ENCODE measurements at regions not wholly inside any gene's neighbourhood (a gene's known extent, or its start where the extent isn't known, plus 50 kb on each side); places are given as distances from the start of the nearest gene placed in this dataset.

DNA sequence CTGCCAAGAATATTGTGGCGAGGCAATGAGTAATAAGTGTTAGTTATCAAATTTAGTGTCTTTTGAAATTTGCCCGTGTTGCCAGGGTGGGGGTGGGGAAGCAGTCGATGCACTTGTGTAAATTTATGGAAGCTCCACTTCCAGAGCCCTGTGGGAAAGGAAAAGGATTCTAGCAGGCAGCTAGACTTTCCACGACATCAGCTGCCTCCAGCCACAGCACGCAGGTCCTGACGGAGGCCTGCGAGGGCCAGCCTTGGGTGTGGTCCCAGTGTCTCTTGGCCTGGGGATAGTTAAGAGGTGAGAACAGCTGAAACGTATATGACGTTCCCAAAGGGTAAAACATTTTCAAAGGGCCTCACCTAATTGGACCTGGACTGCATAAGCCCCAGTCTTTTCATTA is 433.0 kb downstream of the TSHZ3 start:
- TF ChIP-seq HMGXB4 (CRISPR knock-in tag; IDR thresholded peaks at IDR 0.05) = no peak
- TF ChIP-seq, protein P1, sequence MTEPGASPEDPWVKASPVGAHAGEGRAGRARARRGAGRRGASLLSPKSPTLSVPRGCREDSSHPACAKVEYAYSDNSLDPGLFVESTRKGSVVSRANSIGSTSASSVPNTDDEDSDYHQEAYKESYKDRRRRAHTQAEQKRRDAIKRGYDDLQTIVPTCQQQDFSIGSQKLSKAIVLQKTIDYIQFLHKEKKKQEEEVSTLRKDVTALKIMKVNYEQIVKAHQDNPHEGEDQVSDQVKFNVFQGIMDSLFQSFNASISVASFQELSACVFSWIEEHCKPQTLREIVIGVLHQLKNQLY (CRISPR knock-in tag; IDR thresholded peaks at IDR 0.05) = no peak
- no peak for TF ChIP-seq GTF2I (CRISPR knock-in tag; conservative IDR thresholded peaks at IDR 0.05)
- TF ChIP-seq ZNF423 (CRISPR knock-in tag; IDR thresholded peaks at IDR 0.05) = no peak
- no peak for TF ChIP-seq TEAD4 (CRISPR knock-in tag; IDR thresholded peaks at IDR 0.05)
- no peak for TF ChIP-seq ZNF317 (CRISPR knock-in tag; IDR thresholded peaks at IDR 0.05; ENCODE audit: borderline replicate concordance, low read depth)
- TF ChIP-seq ZNF512 (CRISPR knock-in tag; IDR thresholded peaks at IDR 0.05; ENCODE audit: borderline replicate concordance) = no peak
- TF ChIP-seq PRRX2 (CRISPR knock-in tag; IDR thresholded peaks at IDR 0.05) = no peak
- TF ChIP-seq CREB1 (CRISPR knock-in tag; IDR thresholded peaks at IDR 0.05) = no peak
- no peak for TF ChIP-seq CTCF (IDR thresholded peaks at IDR 0.05)
- H3K4me3 Mint-ChIP-seq = no peak overlapping the region
- no peaks in the 10 kb centered on the region; the same call in 1 of the 2 replicates for H3K27me3 Mint-ChIP-seq (ENCODE audit: low read depth)
- ChIA-PET POLR2A (no interaction called here), CTCF (interaction anchor here (1.2 kb wide), 1 partner anchor 18 kb away, joined by 3 read pairs; no protein-coding TSS in a partner anchor)
- no peaks in the 10 kb centered on the region for H3K9me3 Mint-ChIP-seq
- no peak overlapping the region for H3K27ac Mint-ChIP-seq
- H3K4me1 Mint-ChIP-seq = peaks cover 29% of the 10 kb centered on the region
- no peaks in the 10 kb centered on the region for H3K36me3 Mint-ChIP-seq
- no peak for DNase-seq (ENCODE audit: low spot score)
- no peak for ATAC-seq

DNA sequence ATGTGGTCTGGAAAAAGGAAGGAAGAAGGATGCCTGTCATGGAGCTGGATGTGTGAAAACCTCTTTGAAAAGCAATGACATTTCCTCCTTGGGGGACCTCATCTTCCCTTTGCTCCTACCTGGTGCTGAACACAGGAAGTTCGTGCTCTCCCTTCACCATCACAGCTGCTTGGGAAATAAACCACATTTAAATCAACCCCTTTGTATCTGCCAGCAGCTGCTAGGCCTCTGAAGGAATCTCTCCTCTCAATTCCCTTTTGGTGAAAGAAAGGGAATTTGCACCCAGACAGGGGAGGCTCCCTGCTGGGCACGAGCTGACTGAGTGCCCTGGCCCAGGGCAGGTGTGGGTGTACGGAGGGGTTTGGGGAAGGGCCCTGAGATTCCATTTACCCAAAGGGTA is 437.7 kb downstream of the TSHZ3 start:
- Mint-ChIP-seq H3K27ac (peak overlapping the region; percentile 60; the same call in 1 of the 2 replicates), H3K4me3 (no peak overlapping the region), H3K36me3 (no peaks in the 10 kb centered on the region), H3K27me3 (ENCODE audit: low read depth) (no peaks in the 10 kb centered on the region; the same call in 1 of the 2 replicates), H3K4me1 (peaks cover 24% of the 10 kb centered on the region), H3K9me3 (no peaks in the 10 kb centered on the region)
- ATAC-seq (no peak), DNase-seq (ENCODE audit: low spot score) (no peak)
- ChIA-PET POLR2A (no interaction called here), CTCF (interaction anchor here (1.0 kb wide), 1 partner anchor 105 kb away, joined by 3 read pairs; no protein-coding TSS in a partner anchor)
- TF ChIP-seq, protein P2, sequence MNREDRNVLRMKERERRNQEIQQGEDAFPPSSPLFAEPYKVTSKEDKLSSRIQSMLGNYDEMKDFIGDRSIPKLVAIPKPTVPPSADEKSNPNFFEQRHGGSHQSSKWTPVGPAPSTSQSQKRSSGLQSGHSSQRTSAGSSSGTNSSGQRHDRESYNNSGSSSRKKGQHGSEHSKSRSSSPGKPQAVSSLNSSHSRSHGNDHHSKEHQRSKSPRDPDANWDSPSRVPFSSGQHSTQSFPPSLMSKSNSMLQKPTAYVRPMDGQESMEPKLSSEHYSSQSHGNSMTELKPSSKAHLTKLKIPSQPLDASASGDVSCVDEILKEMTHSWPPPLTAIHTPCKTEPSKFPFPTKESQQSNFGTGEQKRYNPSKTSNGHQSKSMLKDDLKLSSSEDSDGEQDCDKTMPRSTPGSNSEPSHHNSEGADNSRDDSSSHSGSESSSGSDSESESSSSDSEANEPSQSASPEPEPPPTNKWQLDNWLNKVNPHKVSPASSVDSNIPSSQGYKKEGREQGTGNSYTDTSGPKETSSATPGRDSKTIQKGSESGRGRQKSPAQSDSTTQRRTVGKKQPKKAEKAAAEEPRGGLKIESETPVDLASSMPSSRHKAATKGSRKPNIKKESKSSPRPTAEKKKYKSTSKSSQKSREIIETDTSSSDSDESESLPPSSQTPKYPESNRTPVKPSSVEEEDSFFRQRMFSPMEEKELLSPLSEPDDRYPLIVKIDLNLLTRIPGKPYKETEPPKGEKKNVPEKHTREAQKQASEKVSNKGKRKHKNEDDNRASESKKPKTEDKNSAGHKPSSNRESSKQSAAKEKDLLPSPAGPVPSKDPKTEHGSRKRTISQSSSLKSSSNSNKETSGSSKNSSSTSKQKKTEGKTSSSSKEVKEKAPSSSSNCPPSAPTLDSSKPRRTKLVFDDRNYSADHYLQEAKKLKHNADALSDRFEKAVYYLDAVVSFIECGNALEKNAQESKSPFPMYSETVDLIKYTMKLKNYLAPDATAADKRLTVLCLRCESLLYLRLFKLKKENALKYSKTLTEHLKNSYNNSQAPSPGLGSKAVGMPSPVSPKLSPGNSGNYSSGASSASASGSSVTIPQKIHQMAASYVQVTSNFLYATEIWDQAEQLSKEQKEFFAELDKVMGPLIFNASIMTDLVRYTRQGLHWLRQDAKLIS (CRISPR knock-in tag; IDR thresholded peaks at IDR 0.05; ENCODE audit: borderline replicate concordance) = no peak
- no peak for TF ChIP-seq ZNF263 (CRISPR knock-in tag; IDR thresholded peaks at IDR 0.05; ENCODE audit: low read depth)
- TF ChIP-seq FOXK1 (CRISPR knock-in tag; IDR thresholded peaks at IDR 0.05) = no peak
- TF ChIP-seq ZNF121 (CRISPR knock-in tag; IDR thresholded peaks at IDR 0.05) = no peak
- TF ChIP-seq SOX15 (CRISPR knock-in tag; IDR thresholded peaks at IDR 0.05) = no peak
- TF ChIP-seq CBFB (CRISPR knock-in tag; IDR thresholded peaks at IDR 0.05; ENCODE audit: low read depth) = no peak
